ENCODE measurements at regions not wholly inside any gene's neighbourhood (a gene's known extent, or its start where the extent isn't known, plus 50 kb on each side); places are given as distances from the start of the nearest gene placed in this dataset.
"Not testable (repeated sequence)": the region's sequence is repeated elsewhere in the genome, so short reads cannot be mapped to it uniquely, and the experiment has no call there.

DNA sequence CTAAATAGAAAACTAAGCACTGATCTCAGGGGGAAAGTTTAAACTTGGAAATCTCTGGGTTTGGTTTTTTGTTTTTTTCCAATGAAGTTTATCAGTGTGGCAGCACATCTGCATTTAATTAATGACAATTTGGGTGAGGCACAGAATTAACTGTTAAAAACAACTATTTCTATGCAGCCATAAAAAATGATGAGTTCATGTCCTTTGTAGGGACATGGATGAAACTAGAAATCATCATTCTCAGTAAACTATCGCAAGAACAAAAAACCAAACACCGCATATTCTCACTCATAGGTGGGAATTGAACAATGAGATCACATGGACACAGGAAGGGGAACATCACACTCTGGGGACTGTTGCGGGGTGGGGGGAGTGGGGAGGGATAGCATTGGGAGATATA, 98.0 kb downstream of the DAD1 start:
- TF ChIP-seq, protein P1, sequence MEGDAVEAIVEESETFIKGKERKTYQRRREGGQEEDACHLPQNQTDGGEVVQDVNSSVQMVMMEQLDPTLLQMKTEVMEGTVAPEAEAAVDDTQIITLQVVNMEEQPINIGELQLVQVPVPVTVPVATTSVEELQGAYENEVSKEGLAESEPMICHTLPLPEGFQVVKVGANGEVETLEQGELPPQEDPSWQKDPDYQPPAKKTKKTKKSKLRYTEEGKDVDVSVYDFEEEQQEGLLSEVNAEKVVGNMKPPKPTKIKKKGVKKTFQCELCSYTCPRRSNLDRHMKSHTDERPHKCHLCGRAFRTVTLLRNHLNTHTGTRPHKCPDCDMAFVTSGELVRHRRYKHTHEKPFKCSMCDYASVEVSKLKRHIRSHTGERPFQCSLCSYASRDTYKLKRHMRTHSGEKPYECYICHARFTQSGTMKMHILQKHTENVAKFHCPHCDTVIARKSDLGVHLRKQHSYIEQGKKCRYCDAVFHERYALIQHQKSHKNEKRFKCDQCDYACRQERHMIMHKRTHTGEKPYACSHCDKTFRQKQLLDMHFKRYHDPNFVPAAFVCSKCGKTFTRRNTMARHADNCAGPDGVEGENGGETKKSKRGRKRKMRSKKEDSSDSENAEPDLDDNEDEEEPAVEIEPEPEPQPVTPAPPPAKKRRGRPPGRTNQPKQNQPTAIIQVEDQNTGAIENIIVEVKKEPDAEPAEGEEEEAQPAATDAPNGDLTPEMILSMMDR (IDR thresholded peaks at IDR 0.05; ENCODE audit: low read depth, low read length, poor library complexity, severe bottlenecking), result not testable (repeated sequence)
- not testable (repeated sequence) for TF ChIP-seq EZH2phosphoT487 (IDR thresholded peaks at IDR 0.05; ENCODE audit: borderline replicate concordance, low read length)

Measured in DOHH2 (cell line).